Heart left ventricle (tissue), 16 donors: ENCODE measurements at regions not wholly inside any gene's neighbourhood (a gene's known extent, or its start where the extent isn't known, plus 50 kb on each side); places are given as distances from the start of the nearest gene placed in this dataset.

ENCODE experiments used
- ATAC-seq, 4 donors: fragments of 200-7000 bp; cut with Tn5 transposase; one replicate each; pipeline ENCODE4 v1.9.1; 2020 to 2022; ENCODE audit warnings: moderate library complexity in 4 of 4, mild to moderate bottlenecking in 3 of 4, moderate number of reproducible peaks in 1 of 4
- DNase-seq, 5 donors: peaks; one replicate each; pipeline ENCODE4 v3.0.0-alpha.2; 2020
- H3K27ac ChIP-seq, 12 donors: fragments of 200-600 bp; sonication (generic) in 4 of 12; one replicate each; pipeline versions ENCODE4 v1.5.0 to v1.8.0; 2016 to 2022; ENCODE audit warnings: mild to moderate bottlenecking in 2 of 12
- H3K27me3 ChIP-seq, 9 donors: fragments of 200-600 bp; sonication (generic) in 2 of 9; one replicate each; pipeline versions ENCODE4 v1.5.1 to v1.8.0; 2016 to 2022; ENCODE audit warnings: mild to moderate bottlenecking in 3 of 9
- H3K36me3 ChIP-seq, 9 donors: fragments of 200-600 bp; sonication (generic) in 2 of 9; one replicate each; pipeline versions ENCODE4 v1.5.0 to v1.8.0; 2018 to 2022; ENCODE audit warnings: mild to moderate bottlenecking in 2 of 9
- H3K4me1 ChIP-seq, 12 donors: fragments of 200-600 bp; sonication (generic) in 4 of 12; one replicate each; pipeline versions ENCODE4 v1.5.0 to v1.8.0; 2016 to 2022; ENCODE audit warnings: mild to moderate bottlenecking in 3 of 12
- H3K4me3 ChIP-seq, 12 donors: fragments of 200-600 bp; sonication (generic) in 4 of 12; one replicate each; pipeline versions ENCODE4 v1.5.0 to v1.8.0; 2017 to 2022; ENCODE audit warnings: mild to moderate bottlenecking in 9 of 12, moderate library complexity in 4 of 12
- H3K9me3 ChIP-seq, 12 donors: fragments of 200-600 bp; sonication (generic) in 4 of 12; one replicate each; pipeline versions ENCODE4 v1.5.0 to v1.8.0; 2016 to 2022; ENCODE audit warnings: mild to moderate bottlenecking in 1 of 12
- POLR2A ChIP-seq, 2 donors: fragments of 450-650 bp; IDR thresholded peaks; one replicate each; pipeline ENCODE4 v1.6.1; 2017; ENCODE audit warnings: antibody characterized with exemption in 2 of 2, mild to moderate bottlenecking in 2 of 2, moderate library complexity in 2 of 2
- WGBS, 4 donors: extraction: QIAGEN DNeasy Blood & Tissue Kit in 2 of 4; methylation state at CpG; one replicate each; pipeline versions ENCODE4 v1.1.5 to v1.1.7; 2013 to 2018; 5-methylcytosine and 5-hydroxymethylcytosine counted together
- intact Hi-C, 10 donors: fragments of 100-400 bp; cut with DNase I; formaldehyde crosslinking; loops; one replicate each; pipeline versions ENCODE4 v1.11.1 to v1.14.2; 2022
- TF ChIP-seq, protein P1 (sequence below), 12 donors: fragments of 200-600 bp; sonication (generic) in 4 of 12; IDR thresholded peaks; one replicate each; pipeline versions ENCODE4 v1.5.0 to v1.8.0; 2018 to 2022; ENCODE audit warnings: antibody characterized with exemption in 12 of 12, mild to moderate bottlenecking in 5 of 12
- donor health status: ischemic (EF 13 %, LVEDD 7.1; RV severe dilation, severe dysfunction).
- donor health status: healthy with polysubstance abuse.
- donor health status: DM: no; HTN: yes; CAD: no.
- donor health status: DM: no; HTN: no; CAD: no.
- donor health status: ischemic (EF 25% LVEDD 6.9; RV normal size, moderate dysfunction).
- donor health status: ischemic (EF 25% LVEDD 5.7; RV mildly dilated, moderate dysfunction).
- donor health status: healthy.
- donor health status: DM: yes; HTN: yes; CAD: no.
- donor health status: ischemic (EF 35%, LVEDD 5.7; RV mildly dilated, moderate dysfunction).
- donor health status: nonischemic (EF 11% LVEDD 7.7; RV severe dilation, severe dysfunction).
- donor health status: DM: yes; HTN: yes; CAD: no.
- donor health status: PGD.
- donor health status: ischemic (EF 29% LVEDD 5.4; RV normal size, mild dysfunction).
- donor health status: nonischemic (EF 23%, LVEDD 6.1; RV moderate dilation, normal function).

DNA sequence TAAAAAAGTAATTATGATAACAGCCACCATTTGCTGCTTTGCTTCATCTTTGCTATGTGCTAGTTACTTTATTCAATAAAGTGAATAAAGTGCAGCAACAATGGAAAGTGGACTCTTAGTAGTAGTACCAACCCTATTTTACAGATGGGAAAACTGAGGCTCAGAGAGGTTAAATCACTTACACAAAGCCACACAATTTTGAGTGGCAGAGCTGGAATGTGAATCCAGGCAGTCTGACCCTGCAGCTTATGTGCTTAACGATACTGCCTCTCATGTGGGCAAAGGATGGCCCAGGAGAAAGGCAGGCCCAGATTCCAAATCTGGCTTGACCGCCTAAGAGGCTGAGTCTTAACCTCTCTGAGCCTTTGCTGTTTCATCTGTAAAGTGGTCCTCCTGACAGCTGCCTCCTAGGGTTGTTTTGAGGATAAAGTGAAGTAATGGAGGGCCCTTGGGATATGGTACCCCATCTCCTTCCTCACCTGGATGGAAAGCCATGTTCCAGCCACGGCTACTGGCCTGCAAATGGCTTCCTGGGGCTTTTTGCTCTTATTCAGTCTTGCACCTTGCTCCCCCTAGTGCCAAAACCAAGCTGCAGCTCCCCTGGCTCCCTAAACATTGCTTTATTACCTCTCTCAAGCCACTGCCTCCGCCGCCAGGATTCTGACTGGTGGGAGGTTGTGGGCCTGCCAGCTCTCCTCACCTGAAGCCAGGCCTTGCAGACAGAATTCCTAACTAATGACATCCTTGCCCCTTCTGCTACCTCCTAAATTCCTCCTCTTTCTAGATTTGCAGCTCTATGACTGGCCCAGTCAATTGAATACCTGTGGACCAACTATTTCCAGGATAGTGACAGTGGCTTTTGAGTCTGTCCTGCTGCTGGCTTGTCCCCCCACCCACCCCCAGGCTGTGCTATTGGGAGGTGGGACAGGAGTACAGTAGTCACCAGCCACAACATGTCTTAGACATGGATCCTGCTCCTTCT, 283.3 kb upstream of the PWP1 start:
- no peaks in the 10 kb centered on the region for H3K27me3 ChIP-seq
- no peak overlapping the region for H3K4me3 ChIP-seq
- ATAC-seq (peak in 1 of 4 donors; percentile 54), DNase-seq (peak in 2 of 5 donors; percentile 22 to 28)
- H3K9me3 ChIP-seq, result no peaks in the 10 kb centered on the region
- no peak for TF ChIP-seq POLR2A (IDR thresholded peaks at IDR 0.05)
- TF ChIP-seq, protein P1, sequence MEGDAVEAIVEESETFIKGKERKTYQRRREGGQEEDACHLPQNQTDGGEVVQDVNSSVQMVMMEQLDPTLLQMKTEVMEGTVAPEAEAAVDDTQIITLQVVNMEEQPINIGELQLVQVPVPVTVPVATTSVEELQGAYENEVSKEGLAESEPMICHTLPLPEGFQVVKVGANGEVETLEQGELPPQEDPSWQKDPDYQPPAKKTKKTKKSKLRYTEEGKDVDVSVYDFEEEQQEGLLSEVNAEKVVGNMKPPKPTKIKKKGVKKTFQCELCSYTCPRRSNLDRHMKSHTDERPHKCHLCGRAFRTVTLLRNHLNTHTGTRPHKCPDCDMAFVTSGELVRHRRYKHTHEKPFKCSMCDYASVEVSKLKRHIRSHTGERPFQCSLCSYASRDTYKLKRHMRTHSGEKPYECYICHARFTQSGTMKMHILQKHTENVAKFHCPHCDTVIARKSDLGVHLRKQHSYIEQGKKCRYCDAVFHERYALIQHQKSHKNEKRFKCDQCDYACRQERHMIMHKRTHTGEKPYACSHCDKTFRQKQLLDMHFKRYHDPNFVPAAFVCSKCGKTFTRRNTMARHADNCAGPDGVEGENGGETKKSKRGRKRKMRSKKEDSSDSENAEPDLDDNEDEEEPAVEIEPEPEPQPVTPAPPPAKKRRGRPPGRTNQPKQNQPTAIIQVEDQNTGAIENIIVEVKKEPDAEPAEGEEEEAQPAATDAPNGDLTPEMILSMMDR (IDR thresholded peaks at IDR 0.05), result peak in 11 of 12 donors; percentile 12 to 55 (median 37)
- H3K27ac ChIP-seq, result no peak overlapping the region
- H3K4me1 ChIP-seq, result peaks cover 0 to 3% (median 0%) of the 10 kb centered on the region in 12 donors
- H3K36me3 ChIP-seq, result no peaks in the 10 kb centered on the region
- intact Hi-C loops, result loop anchor here in 7 of 10 donors (2.0 to 10.0 kb wide), 4 partner anchors 205 to 270 kb away; no protein-coding TSS in a partner anchor
- WGBS, 4 donors, result 63 to 80% (median 74%) methylated on average over 5 of the region's 5 CpGs

DNA sequence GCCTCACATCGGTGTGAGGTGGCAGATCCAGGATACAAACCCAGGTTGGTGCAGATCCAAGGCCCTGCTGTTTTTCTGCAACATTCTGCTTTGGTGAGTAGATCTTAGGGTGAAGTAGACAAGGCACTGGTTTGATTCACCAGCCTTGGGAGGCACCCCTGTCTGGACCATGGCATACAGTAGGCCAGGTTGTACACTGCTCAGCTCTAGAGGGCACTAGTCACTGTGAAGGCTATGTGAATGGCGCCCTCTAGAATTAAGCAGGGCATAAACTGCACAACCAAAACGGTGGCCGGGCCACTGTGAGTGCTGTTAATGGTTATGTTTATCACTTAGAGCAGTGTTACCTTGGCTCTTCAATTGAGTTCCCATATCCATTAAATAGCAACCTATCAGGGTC, 280.6 kb upstream of the PWP1 start:
- H3K4me3 ChIP-seq, result no peak overlapping the region
- ATAC-seq (peak in 2 of 4 donors; percentile 63 to 66), DNase-seq (no peak)
- intact Hi-C loops, result loop anchor here in 7 of 10 donors (5.0 to 10.0 kb wide), 3 partner anchors 202 to 273 kb away; no protein-coding TSS in a partner anchor
- no peak for TF ChIP-seq POLR2A (IDR thresholded peaks at IDR 0.05)
- TF ChIP-seq, protein P1 (IDR thresholded peaks at IDR 0.05), result peak in 5 of 12 donors; percentile 7 to 32 (median 23)
- WGBS, 4 donors, result 44 to 55% (median 51%) methylated on average over 4 of the region's 4 CpGs
- peaks cover 0 to 3% (median 0%) of the 10 kb centered on the region in 12 donors for H3K4me1 ChIP-seq
- H3K36me3 ChIP-seq, result no peaks in the 10 kb centered on the region
- no peaks in the 10 kb centered on the region for H3K9me3 ChIP-seq
- H3K27me3 ChIP-seq, result no peaks in the 10 kb centered on the region
- no peak overlapping the region for H3K27ac ChIP-seq

DNA sequence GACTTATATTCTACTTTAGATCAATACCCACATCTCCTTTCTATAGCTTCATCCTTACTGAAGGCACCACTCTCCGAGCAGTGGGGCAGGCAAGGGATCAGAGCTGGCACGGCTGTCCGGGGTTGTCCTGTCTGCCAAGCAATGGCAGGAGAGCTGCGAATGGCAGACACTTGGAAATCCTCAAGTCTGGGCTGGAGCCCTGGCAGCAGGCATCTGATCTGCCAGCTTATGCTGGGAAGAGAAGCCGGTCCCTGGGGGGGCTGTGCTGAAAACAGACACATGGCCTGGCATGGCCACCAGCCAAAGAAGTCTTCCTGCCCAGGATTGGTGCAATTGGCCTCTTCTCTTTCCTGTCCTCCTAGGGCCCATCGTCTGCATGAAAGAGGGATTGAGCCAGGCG, 280.2 kb upstream of the PWP1 start:
- TF ChIP-seq, protein P1 (IDR thresholded peaks at IDR 0.05), result no peak
- TF ChIP-seq POLR2A (IDR thresholded peaks at IDR 0.05), result no peak
- H3K4me1 ChIP-seq, result peaks cover 0 to 3% (median 0%) of the 10 kb centered on the region in 12 donors
- H3K27ac ChIP-seq, result no peak overlapping the region
- H3K27me3 ChIP-seq, result no peaks in the 10 kb centered on the region
- no peaks in the 10 kb centered on the region for H3K36me3 ChIP-seq
- no peaks in the 10 kb centered on the region for H3K9me3 ChIP-seq
- H3K4me3 ChIP-seq, result no peak overlapping the region
- WGBS, 4 donors, result 52 to 62% (median 59%) methylated on average over 7 of the region's 7 CpGs
- ATAC-seq, result peak; percentile 47 to 79 (median 76)
- DNase-seq, result peak; percentile 18 to 74 (median 53)
- intact Hi-C loops, result loop anchor here in 3 of 10 donors (5.0 to 10.0 kb wide), 2 partner anchors 271 to 273 kb away; no protein-coding TSS in a partner anchor

DNA sequence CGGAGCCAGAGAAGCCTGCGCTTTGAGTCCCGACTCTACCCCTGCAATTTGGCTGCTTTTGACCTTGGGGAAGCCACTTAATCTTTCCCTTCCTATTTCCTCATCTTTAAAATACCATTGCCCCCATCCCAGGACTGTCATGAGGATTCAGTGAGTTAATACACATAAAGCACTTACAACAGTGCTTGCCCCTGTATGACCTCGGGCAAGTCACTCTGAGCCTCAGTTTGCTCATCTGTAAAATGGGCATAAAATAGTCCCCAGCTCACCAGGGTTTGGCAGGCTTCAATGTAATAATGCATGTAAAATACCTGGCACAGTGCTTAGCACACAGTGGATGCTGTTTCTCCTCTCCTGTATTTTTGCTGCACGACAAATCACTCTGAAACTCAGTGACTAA, 278.7 kb upstream of the PWP1 start:
- no peak for ATAC-seq
- H3K36me3 ChIP-seq, result no peaks in the 10 kb centered on the region
- intact Hi-C loops, result loop anchor here in 3 of 10 donors (5.0 to 10.0 kb wide), 2 partner anchors 272 to 275 kb away; no protein-coding TSS in a partner anchor
- no peaks in the 10 kb centered on the region for H3K9me3 ChIP-seq
- TF ChIP-seq POLR2A (IDR thresholded peaks at IDR 0.05), result no peak
- TF ChIP-seq, protein P1 (IDR thresholded peaks at IDR 0.05), result no peak
- H3K27ac ChIP-seq, result no peak overlapping the region
- H3K27me3 ChIP-seq, result no peaks in the 10 kb centered on the region
- no peak for DNase-seq
- peaks cover 0 to 3% (median 0%) of the 10 kb centered on the region in 12 donors for H3K4me1 ChIP-seq
- H3K4me3 ChIP-seq, result no peak overlapping the region
- 65 to 80% (median 69%) methylated on average over 5 of the region's 5 CpGs for WGBS, 4 donors
